HCT116 (cell line): ENCODE measurements at regions not wholly inside any gene's neighbourhood (a gene's known extent, or its start where the extent isn't known, plus 50 kb on each side); places are given as distances from the start of the nearest gene placed in this dataset.

Source experiments
- ATAC-seq: fragments of 200-7000 bp; cut with Tn5 transposase; 2 replicates; pipeline ENCODE4 v1.9.1; 2020; ENCODE audit warnings: mild to moderate bottlenecking, moderate library complexity
- BruUV-seq: library from RNA; stranded (reverse); fragments of 400-500 nt; replicated peaks from 2 replicates; lab custom pipeline; 2021; lab: Mats Ljungman, UMichigan
- CTCF ChIA-PET: fragments of 300-600 bp; sonication (Branson Sonifier 250); formaldehyde crosslinking; loops from one replicate; lab custom pipeline; 2021; ENCODE audit warnings: antibody characterized with exemption; lab: Charles Lee
- POLR2A ChIA-PET: fragments of 300-600, 350-600 bp; sonication (Branson Sonifier 250); formaldehyde crosslinking; loops from one replicate; lab custom pipeline; 2021; ENCODE audit warnings: antibody characterized with exemption; lab: Charles Lee
- RAD21 ChIA-PET, 2 experiments: fragments of 300-600 bp; sonication (Branson Sonifier 250); formaldehyde crosslinking; loops; one replicate each; lab custom pipeline; 2023; ENCODE audit warnings: low total read pairs in 2 of 2; ENCODE audit not compliant: uncharacterized antibody in 2 of 2, unreplicated experiment in 2 of 2, low non-redundant PET in 1 of 2; lab: Charles Lee
- DNase-seq: peaks from one replicate; pipeline ENCODE4 v3.0.0-alpha.2; 2010; ENCODE audit warnings: low read depth, low spot score
- H2AFZ ChIP-seq: fragments of 200-600 bp; shearing (Covaris generic), sonication (generic); 2 replicates; pipeline ENCODE4 v1.6.1; 2017; ENCODE audit warnings: low read depth, mixed run types, mixed read lengths, antibody characterized with exemption, low read length; ENCODE audit not compliant: poor library complexity, severe bottlenecking
- H3K27ac ChIP-seq: 2 replicates; pipeline ENCODE4 v1.5.1; 2012; ENCODE audit warnings: low read depth, low read length
- H3K27me3 ChIP-seq: fragments of 200-600 bp; sonication (generic); 2 replicates; pipeline ENCODE4 v1.6.1; 2016; ENCODE audit warnings: mixed run types, low read length, mixed read lengths; ENCODE audit not compliant: insufficient read depth
- H3K36me3 ChIP-seq, 2 experiments: fragments of 200-500 bp in 1 of 2; fragments of 200-600 bp in 1 of 2; sonication (Bioruptor generic) in 1 of 2; sonication (generic) in 1 of 2; 2 replicates each; pipeline versions ENCODE4 v1.5.1 to v1.6.1; 2014 to 2016; ENCODE audit warnings: low read length in 2 of 2, inconsistent platforms in 1 of 2, mixed read lengths in 1 of 2, mixed run types in 1 of 2; ENCODE audit not compliant: insufficient read depth in 2 of 2, control insufficient read depth in 1 of 2
- H3K4me1 ChIP-seq, 2 experiments: fragments of 200-600 bp in 1 of 2; sonication (generic) in 1 of 2; 2 replicates each; pipeline versions ENCODE4 v1.5.1 to v1.6.1; 2012 to 2017; ENCODE audit warnings: low read length in 2 of 2, inconsistent platforms in 1 of 2, mild to moderate bottlenecking in 1 of 2, mixed read lengths in 1 of 2, mixed run types in 1 of 2, moderate library complexity in 1 of 2; ENCODE audit not compliant: insufficient read depth in 2 of 2, control insufficient read depth in 1 of 2
- H3K4me2 ChIP-seq: fragments of 200-600 bp; sonication (generic); 2 replicates; pipeline ENCODE4 v1.6.1; 2017; ENCODE audit warnings: mixed run types, low read length, mixed read lengths
- H3K4me3 ChIP-seq, 2 experiments: fragments of 200-600 bp in 1 of 2; sonication (generic) in 1 of 2; replicated peaks in 1 of 2; 2 replicates each; pipeline ENCODE4 v1.5.1; 2011 to 2016; ENCODE audit warnings: low read length in 2 of 2, control low read depth in 1 of 2, low read depth in 1 of 2, mild to moderate bottlenecking in 1 of 2, mixed read lengths in 1 of 2, mixed run types in 1 of 2
- H3K79me2 ChIP-seq: fragments of 200-600 bp; sonication (generic); 2 replicates; pipeline ENCODE4 v1.6.1; 2017; ENCODE audit warnings: mild to moderate bottlenecking, mixed run types, low read length, moderate library complexity, mixed read lengths; ENCODE audit not compliant: insufficient read depth
- H3K9ac ChIP-seq: fragments of 200-600 bp; sonication (generic); 2 replicates; pipeline ENCODE4 v1.6.1; 2016; ENCODE audit warnings: low read length, mixed read lengths
- H3K9me2 ChIP-seq: fragments of 200-600 bp; sonication (generic), shearing (Covaris generic); 2 replicates; pipeline ENCODE4 v1.6.1; 2017; ENCODE audit warnings: mixed run types, mild to moderate bottlenecking, moderate library complexity; ENCODE audit not compliant: insufficient read depth
- H3K9me3 ChIP-seq, 2 experiments: fragments of 200-500 bp in 1 of 2; fragments of 200-600 bp in 1 of 2; sonication (Bioruptor generic) in 1 of 2; sonication (generic) in 1 of 2; 2 replicates each; pipeline ENCODE4 v1.6.1; 2014 to 2017; ENCODE audit warnings: low read length in 2 of 2, mixed read lengths in 2 of 2, inconsistent platforms in 1 of 2, low read depth in 1 of 2, mild to moderate bottlenecking in 1 of 2, mixed run types in 1 of 2, moderate library complexity in 1 of 2; ENCODE audit not compliant: control insufficient read depth in 1 of 2, insufficient read depth in 1 of 2
- H4K20me1 ChIP-seq: fragments of 200-600 bp; sonication (generic), shearing (Covaris generic); 2 replicates; pipeline ENCODE4 v1.6.1; 2017; ENCODE audit warnings: mixed run types, mild to moderate bottlenecking, moderate library complexity; ENCODE audit not compliant: insufficient read depth
- CBX3 ChIP-seq: IDR thresholded peaks from 2 replicates; pipeline ENCODE4 v1.6.1; 2012; ENCODE audit warnings: low read depth
- CEBPB ChIP-seq: IDR thresholded peaks from 2 replicates; pipeline ENCODE4 v1.6.1; 2012; ENCODE audit warnings: low read depth
- ELF1 ChIP-seq: IDR thresholded peaks from 2 replicates; pipeline ENCODE4 v1.6.1; 2012; ENCODE audit warnings: low read depth, borderline replicate concordance
- EZH2 ChIP-seq: fragments of 200-600 bp; sonication (generic); IDR thresholded peaks from 2 replicates; pipeline ENCODE4 v1.6.1; 2017; ENCODE audit warnings: antibody characterized with exemption, mixed run types
- JUND ChIP-seq: IDR thresholded peaks from 2 replicates; pipeline ENCODE4 v1.6.1; 2012
- ZFX ChIP-seq: fragments of 450-650 bp; IDR thresholded peaks from 2 replicates; pipeline ENCODE4 v1.6.1; 2017
- intact Hi-C: fragments of 100-400 bp; cut with micrococcal nuclease; formaldehyde crosslinking; loops from 2 replicates; pipeline ENCODE4 v1.10.0; 2022
- TF ChIP-seq, protein P1 (sequence below): IDR thresholded peaks from 2 replicates; pipeline ENCODE4 v1.6.1; 2012
- TF ChIP-seq, protein P2 (sequence below), 3 experiments: fragments of 200-600 bp in 1 of 3; sonication (generic) in 1 of 3; IDR thresholded peaks in 2 of 3; conservative IDR thresholded peaks in 1 of 3; 2 replicates each; pipeline ENCODE4 v1.5.1; 2012 to 2017; ENCODE audit warnings: low read depth in 2 of 3, low read length in 2 of 3, antibody characterized with exemption in 1 of 3, borderline replicate concordance in 1 of 3, control low read depth in 1 of 3, mild to moderate bottlenecking in 1 of 3, mixed read lengths in 1 of 3, mixed run types in 1 of 3, moderate library complexity in 1 of 3; ENCODE audit not compliant: insufficient read depth in 1 of 3

DNA sequence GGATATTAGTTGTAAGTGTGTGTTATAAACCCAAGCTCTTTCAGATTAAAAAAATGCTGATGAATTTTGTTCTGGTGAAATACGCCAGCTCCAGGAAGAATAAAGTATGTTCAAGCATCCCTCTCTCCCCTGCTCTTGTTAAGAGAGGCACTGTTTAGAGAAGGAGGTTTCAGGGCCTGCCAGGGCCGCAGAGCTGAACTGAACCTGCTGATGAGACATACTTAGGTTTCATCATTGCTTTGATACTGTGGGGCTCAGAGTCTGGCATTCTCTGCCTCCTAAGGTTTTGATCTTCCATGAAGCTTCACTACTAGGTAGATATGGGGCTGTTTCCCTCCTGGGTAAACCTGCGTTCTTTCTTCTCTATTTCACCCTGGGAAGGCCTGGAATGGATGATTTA, 175.3 kb upstream of the FAM20A start:
- Histone ChIP-seq H3K27ac (no peak overlapping the region), H3K4me1 (peaks cover 4 to 9% of the 10 kb centered on the region in 2 experiments; a peak in 3 of 4 replicates), H3K4me2 (no peak overlapping the region), H3K36me3 (no peaks in the 10 kb centered on the region), H3K9me3 (no peaks in the 10 kb centered on the region), H3K79me2 (no peaks in the 10 kb centered on the region), H4K20me1 (no peaks in the 10 kb centered on the region), H3K27me3 (no peaks in the 10 kb centered on the region), H3K9me2 (no peaks in the 10 kb centered on the region), H3K9ac (no peak overlapping the region), H2AFZ (no peak overlapping the region), H3K4me3 (no peak overlapping the region)
- ATAC-seq: no peak
- RAD21 ChIA-PET: interaction anchor here in 1 of 2 experiments (1.2 kb wide), 1 partner anchor 470 kb away, joined by 3 read pairs; no protein-coding TSS in a partner anchor
- no peak for DNase-seq
- TF ChIP-seq ELF1: no peak
- TF ChIP-seq JUND: no peak
- no peak for TF ChIP-seq CEBPB
- TF ChIP-seq, protein P1, sequence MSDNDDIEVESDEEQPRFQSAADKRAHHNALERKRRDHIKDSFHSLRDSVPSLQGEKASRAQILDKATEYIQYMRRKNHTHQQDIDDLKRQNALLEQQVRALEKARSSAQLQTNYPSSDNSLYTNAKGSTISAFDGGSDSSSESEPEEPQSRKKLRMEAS: no peak
- no peak for TF ChIP-seq ZFX
- no peak for TF ChIP-seq EZH2
- no peak for TF ChIP-seq CBX3
- TF ChIP-seq, protein P2, sequence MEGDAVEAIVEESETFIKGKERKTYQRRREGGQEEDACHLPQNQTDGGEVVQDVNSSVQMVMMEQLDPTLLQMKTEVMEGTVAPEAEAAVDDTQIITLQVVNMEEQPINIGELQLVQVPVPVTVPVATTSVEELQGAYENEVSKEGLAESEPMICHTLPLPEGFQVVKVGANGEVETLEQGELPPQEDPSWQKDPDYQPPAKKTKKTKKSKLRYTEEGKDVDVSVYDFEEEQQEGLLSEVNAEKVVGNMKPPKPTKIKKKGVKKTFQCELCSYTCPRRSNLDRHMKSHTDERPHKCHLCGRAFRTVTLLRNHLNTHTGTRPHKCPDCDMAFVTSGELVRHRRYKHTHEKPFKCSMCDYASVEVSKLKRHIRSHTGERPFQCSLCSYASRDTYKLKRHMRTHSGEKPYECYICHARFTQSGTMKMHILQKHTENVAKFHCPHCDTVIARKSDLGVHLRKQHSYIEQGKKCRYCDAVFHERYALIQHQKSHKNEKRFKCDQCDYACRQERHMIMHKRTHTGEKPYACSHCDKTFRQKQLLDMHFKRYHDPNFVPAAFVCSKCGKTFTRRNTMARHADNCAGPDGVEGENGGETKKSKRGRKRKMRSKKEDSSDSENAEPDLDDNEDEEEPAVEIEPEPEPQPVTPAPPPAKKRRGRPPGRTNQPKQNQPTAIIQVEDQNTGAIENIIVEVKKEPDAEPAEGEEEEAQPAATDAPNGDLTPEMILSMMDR (IDR thresholded peaks at IDR 0.05 in 2 of 3, conservative IDR thresholded peaks at IDR 0.05 in 1 of 3; ENCODE audit: borderline replicate concordance in 1 of 3, insufficient read depth in 1 of 3, low read depth in 2 of 3, low read length in 2 of 3): no peak
- CTCF ChIA-PET: interaction anchor here (1.0 to 7.3 kb wide), 10 partner anchors 131 to 749 kb away, joined by 3 to 86 read pairs (median 8); no protein-coding TSS in a partner anchor
- intact Hi-C loops: loop anchor here (10.0 kb wide), 1 partner anchor 618 kb away; no protein-coding TSS in a partner anchor
- no TSS peak for BruUV-seq
- POLR2A ChIA-PET: no interaction called here
